ENCODE measurements at regions not wholly inside any gene's neighbourhood (a gene's known extent, or its start where the extent isn't known, plus 50 kb on each side); places are given as distances from the start of the nearest gene placed in this dataset.

- peak; percentile 64 for DNase-seq (ENCODE audit: low spot score)
Measured at GRCh38 chr11:134656861-134657540, 245.0 kb upstream of the B3GAT1 start.

GRCh38 chr11:134656086-134656840 is 244.2 kb upstream of the B3GAT1 start:
- DNase-seq (ENCODE audit: low spot score): peak; percentile 47

GRCh38 chr11:134655189-134655989 is 243.3 kb upstream of the B3GAT1 start:
- peak; percentile 82 for DNase-seq (ENCODE audit: low spot score)

GRCh38 chr11:134654161-134654915 is 242.3 kb upstream of the B3GAT1 start:
- DNase-seq (ENCODE audit: low spot score): peak; percentile 62

GRCh38 chr11:134652586-134653255 is 240.7 kb upstream of the B3GAT1 start:
- peak; percentile 35 for DNase-seq (ENCODE audit: low spot score)

GRCh38 chr11:134647066-134647743 is 235.2 kb upstream of the B3GAT1 start:
- peak; percentile 51 for DNase-seq (ENCODE audit: low spot score)

- peak; percentile 71 for DNase-seq (ENCODE audit: low spot score)
Measured at GRCh38 chr11:134646561-134646960, 234.5 kb upstream of the B3GAT1 start.

GRCh38 chr11:134645576-134645975 is 233.5 kb upstream of the B3GAT1 start:
- DNase-seq (ENCODE audit: low spot score): peak; percentile 35

- peak; percentile 64 for DNase-seq (ENCODE audit: low spot score)
Measured at GRCh38 chr11:134644476-134645456, 232.7 kb upstream of the B3GAT1 start.

GRCh38 chr11:134643115-134644012 is 231.3 kb upstream of the B3GAT1 start:
- peak; percentile 64 for DNase-seq (ENCODE audit: low spot score)

GRCh38 chr11:134642206-134642605 is 230.2 kb upstream of the B3GAT1 start:
- peak; percentile 39 for DNase-seq (ENCODE audit: low spot score)

GRCh38 chr11:134640971-134641968 is 229.2 kb upstream of the B3GAT1 start:
- peak; percentile 73 for DNase-seq (ENCODE audit: low spot score)

GRCh38 chr11:134640536-134640935 is 228.5 kb upstream of the B3GAT1 start:
- DNase-seq (ENCODE audit: low spot score): peak; percentile 67

GRCh38 chr11:134639586-134640330 is 227.7 kb upstream of the B3GAT1 start:
- DNase-seq (ENCODE audit: low spot score): peak; percentile 60

- DNase-seq (ENCODE audit: low spot score): peak; percentile 35
Measured at GRCh38 chr11:134638796-134639430, 226.9 kb upstream of the B3GAT1 start.
